ENCODE measurements at regions not wholly inside any gene's neighbourhood (a gene's known extent, or its start where the extent isn't known, plus 50 kb on each side); places are given as distances from the start of the nearest gene placed in this dataset.
"Not testable (repeated sequence)": the region's sequence is repeated elsewhere in the genome, so short reads cannot be mapped to it uniquely, and the experiment has no call there.

DNA sequence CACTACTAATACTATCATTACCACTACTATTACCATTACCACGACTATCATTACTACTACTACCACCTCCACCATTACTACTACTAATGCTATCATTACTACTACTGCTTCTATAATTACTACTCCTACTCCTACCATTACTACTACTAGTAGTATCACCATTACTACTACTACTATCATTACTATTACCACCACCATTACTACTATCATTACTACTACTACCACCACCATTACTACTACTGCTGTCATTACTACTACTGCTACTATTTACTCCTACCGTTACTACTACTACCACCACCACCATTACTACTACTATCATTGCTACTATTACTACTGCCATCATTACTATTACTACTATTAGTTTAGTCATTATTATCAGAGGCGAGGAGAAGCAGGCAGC, 140.9 kb upstream of the KCNJ15 start:
- no peaks in the 10 kb centered on the region for H3K4me1 Mint-ChIP-seq
- no peak overlapping the region for H3K4me3 Mint-ChIP-seq
- H3K27me3 Mint-ChIP-seq = no peaks in the 10 kb centered on the region
- no peaks in the 10 kb centered on the region for H3K36me3 Mint-ChIP-seq
- no peak for ATAC-seq
- no peak overlapping the region for H3K27ac Mint-ChIP-seq
- H3K9me3 Mint-ChIP-seq = peaks cover 9% of the 10 kb centered on the region

GRCh38 chr21:38119793-38120192, 137.0 kb upstream of the KCNJ15 start:
- H3K4me1 Mint-ChIP-seq = no peaks in the 10 kb centered on the region
- H3K27ac Mint-ChIP-seq = no peak overlapping the region

GRCh38 chr21:38120679-38120983, 136.2 kb upstream of the KCNJ15 start:
- not testable (repeated sequence) for ATAC-seq, H3K4me1 Mint-ChIP-seq, H3K36me3 Mint-ChIP-seq, H3K27ac Mint-ChIP-seq, H3K4me3 Mint-ChIP-seq, H3K27me3 Mint-ChIP-seq
- peaks cover 12% of the 10 kb centered on the region for H3K9me3 Mint-ChIP-seq

More at GRCh38 chr21:38119793-38120192, 137.0 kb upstream of the KCNJ15 start:
- H3K36me3 Mint-ChIP-seq = no peaks in the 10 kb centered on the region
- peaks cover 13% of the 10 kb centered on the region for H3K9me3 Mint-ChIP-seq
- ATAC-seq = no peak
- no peaks in the 10 kb centered on the region for H3K27me3 Mint-ChIP-seq
- no peak overlapping the region for H3K4me3 Mint-ChIP-seq

- Mint-ChIP-seq H3K36me3 (no peaks in the 10 kb centered on the region), H3K4me1 (no peaks in the 10 kb centered on the region), H3K4me3 (no peak overlapping the region), H3K27me3 (no peaks in the 10 kb centered on the region), H3K27ac (no peak overlapping the region), H3K9me3 (peaks cover 8% of the 10 kb centered on the region)
- ATAC-seq = no peak
These were observed 135.6 kb upstream of the KCNJ15 start for GRCh38 chr21:38120984-38121855.

GRCh38 chr21:38121888-38122720, 134.7 kb upstream of the KCNJ15 start:
- Mint-ChIP-seq H3K4me3 (no peak overlapping the region), H3K4me1 (no peaks in the 10 kb centered on the region), H3K27me3 (no peaks in the 10 kb centered on the region), H3K27ac (no peak overlapping the region), H3K9me3 (peaks cover 8% of the 10 kb centered on the region), H3K36me3 (no peaks in the 10 kb centered on the region)
- no peak for ATAC-seq

DNA sequence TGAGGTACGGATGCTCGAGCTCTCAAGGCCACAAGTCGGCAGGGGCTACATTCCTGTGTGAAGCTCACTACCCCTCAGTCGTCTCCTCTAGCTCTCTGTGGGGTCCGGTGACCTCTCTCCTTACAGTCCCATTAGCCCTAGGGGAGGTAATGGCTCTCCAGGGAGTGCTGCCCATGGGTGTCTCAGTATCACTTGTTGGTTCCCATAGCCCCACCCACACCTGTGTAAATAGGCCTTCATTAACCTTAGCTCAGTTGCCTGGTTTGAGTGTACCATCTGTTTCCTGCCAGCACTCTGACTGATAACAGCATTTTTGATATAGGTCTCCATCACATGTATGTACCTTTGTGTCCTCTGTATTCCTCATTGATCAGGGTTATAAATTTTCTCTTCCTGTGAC, 133.2 kb upstream of the KCNJ15 start:
- Mint-ChIP-seq H3K4me1 (no peaks in the 10 kb centered on the region), H3K36me3 (no peaks in the 10 kb centered on the region), H3K27ac (no peak overlapping the region), H3K27me3 (no peaks in the 10 kb centered on the region), H3K4me3 (no peak overlapping the region), H3K9me3 (peaks cover 8% of the 10 kb centered on the region)
- no peak for ATAC-seq

DNA sequence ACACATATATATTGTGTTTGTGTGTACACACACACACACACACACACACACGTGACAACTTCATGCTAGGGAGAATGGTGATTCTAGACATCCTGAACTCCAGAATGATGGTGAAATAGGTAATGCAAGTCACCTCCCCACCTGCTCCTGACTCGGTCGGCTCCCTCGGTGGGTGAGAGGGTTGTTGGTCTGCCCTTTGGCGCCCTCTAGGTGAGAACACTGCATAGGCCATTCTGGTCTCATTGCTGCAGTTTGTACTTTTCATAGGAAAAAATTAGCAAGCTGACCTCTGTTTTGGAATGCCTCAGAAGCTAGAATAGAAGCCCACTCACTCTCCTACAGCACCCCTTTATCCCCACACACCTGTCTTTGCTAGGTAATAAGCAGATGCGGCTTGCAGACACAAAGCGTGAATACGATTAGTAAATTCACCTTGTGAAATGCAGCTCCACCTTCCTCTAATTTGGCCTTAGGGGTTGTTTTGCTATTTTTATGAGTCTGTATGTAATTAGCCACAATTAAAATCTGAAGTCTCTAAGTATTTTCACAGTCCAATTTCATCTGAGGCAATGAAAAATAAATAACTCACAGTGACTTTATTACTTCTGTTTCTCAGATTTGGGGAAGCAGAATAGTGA, 130.0 kb upstream of the KCNJ15 start:
- Mint-ChIP-seq H3K4me1 (no peaks in the 10 kb centered on the region), H3K9me3 (peaks cover 2% of the 10 kb centered on the region), H3K27ac (no peak overlapping the region), H3K27me3 (peaks cover 11% of the 10 kb centered on the region), H3K36me3 (no peaks in the 10 kb centered on the region), H3K4me3 (no peak overlapping the region)
- ATAC-seq = peak; percentile 41

GRCh38 chr21:38129711-38130110, 127.1 kb upstream of the KCNJ15 start:
- H3K27ac Mint-ChIP-seq = no peak overlapping the region
- no peak overlapping the region for H3K4me3 Mint-ChIP-seq
- H3K4me1 Mint-ChIP-seq = no peaks in the 10 kb centered on the region
- H3K36me3 Mint-ChIP-seq = no peaks in the 10 kb centered on the region
- peaks cover 11% of the 10 kb centered on the region for H3K27me3 Mint-ChIP-seq
- H3K9me3 Mint-ChIP-seq = no peaks in the 10 kb centered on the region
- ATAC-seq = no peak

GRCh38 chr21:38133240-38133639, 123.6 kb upstream of the KCNJ15 start:
- Mint-ChIP-seq H3K9me3 (no peaks in the 10 kb centered on the region), H3K4me3 (no peak overlapping the region), H3K27me3 (peaks cover 11% of the 10 kb centered on the region), H3K4me1 (no peaks in the 10 kb centered on the region), H3K27ac (no peak overlapping the region), H3K36me3 (no peaks in the 10 kb centered on the region)
- no peak for ATAC-seq

DNA sequence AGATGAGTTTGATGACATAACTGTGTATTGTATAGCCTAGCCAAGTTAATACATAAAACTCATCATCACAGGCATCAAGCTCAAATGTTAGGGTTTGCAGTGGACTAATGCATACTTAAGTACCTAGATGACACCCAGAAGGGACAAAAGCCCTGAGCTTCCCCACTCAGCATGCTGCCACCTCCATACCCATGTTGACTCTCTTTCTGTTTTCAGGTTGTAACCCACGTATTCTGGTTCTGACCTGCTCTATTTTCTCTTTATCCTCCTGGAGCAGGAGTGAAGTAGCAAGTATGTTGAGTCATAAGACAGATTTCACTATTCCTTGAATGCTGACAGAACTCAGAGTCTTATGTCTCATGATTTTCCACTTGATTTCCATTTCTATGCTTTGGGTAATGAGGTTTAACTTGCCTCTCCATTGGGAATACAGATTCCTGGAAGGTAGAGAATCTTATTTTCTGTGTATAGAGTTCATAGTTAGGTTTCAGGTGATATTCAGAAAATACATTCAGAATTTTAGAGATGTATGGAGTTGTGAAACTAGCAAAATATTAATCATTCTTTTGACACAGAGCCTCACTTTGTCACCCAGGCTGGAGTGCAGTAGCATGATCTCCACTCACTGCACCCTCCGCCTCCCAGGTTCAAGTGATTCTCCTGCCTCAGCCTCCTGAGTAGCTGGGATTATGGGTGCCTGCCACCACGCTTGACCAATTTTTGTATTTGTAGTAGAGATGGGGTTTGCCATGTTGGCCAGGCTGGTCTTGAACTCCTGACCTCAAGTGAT, 122.5 kb upstream of the KCNJ15 start:
- no peak overlapping the region for H3K27ac Mint-ChIP-seq
- peaks cover 11% of the 10 kb centered on the region for H3K27me3 Mint-ChIP-seq
- no peaks in the 10 kb centered on the region for H3K4me1 Mint-ChIP-seq
- no peak for ATAC-seq
- H3K9me3 Mint-ChIP-seq = no peaks in the 10 kb centered on the region
- H3K36me3 Mint-ChIP-seq = no peaks in the 10 kb centered on the region
- H3K4me3 Mint-ChIP-seq = no peak overlapping the region

GRCh38 chr21:38136201-38136600, 120.6 kb upstream of the KCNJ15 start:
- H3K36me3 Mint-ChIP-seq = no peaks in the 10 kb centered on the region
- H3K27ac Mint-ChIP-seq = no peak overlapping the region
- H3K27me3 Mint-ChIP-seq = no peaks in the 10 kb centered on the region
- H3K4me1 Mint-ChIP-seq = no peaks in the 10 kb centered on the region
- H3K9me3 Mint-ChIP-seq = no peaks in the 10 kb centered on the region
- H3K4me3 Mint-ChIP-seq = no peak overlapping the region
- no peak for ATAC-seq

- H3K4me3 Mint-ChIP-seq = no peak overlapping the region
- H3K27ac Mint-ChIP-seq = no peak overlapping the region
- H3K4me1 Mint-ChIP-seq = no peaks in the 10 kb centered on the region
- peaks cover 7% of the 10 kb centered on the region for H3K9me3 Mint-ChIP-seq
- ATAC-seq = no peak
- H3K27me3 Mint-ChIP-seq = no peaks in the 10 kb centered on the region
- H3K36me3 Mint-ChIP-seq = no peaks in the 10 kb centered on the region
These were observed 117.2 kb upstream of the KCNJ15 start for GRCh38 chr21:38139380-38140168.

DNA sequence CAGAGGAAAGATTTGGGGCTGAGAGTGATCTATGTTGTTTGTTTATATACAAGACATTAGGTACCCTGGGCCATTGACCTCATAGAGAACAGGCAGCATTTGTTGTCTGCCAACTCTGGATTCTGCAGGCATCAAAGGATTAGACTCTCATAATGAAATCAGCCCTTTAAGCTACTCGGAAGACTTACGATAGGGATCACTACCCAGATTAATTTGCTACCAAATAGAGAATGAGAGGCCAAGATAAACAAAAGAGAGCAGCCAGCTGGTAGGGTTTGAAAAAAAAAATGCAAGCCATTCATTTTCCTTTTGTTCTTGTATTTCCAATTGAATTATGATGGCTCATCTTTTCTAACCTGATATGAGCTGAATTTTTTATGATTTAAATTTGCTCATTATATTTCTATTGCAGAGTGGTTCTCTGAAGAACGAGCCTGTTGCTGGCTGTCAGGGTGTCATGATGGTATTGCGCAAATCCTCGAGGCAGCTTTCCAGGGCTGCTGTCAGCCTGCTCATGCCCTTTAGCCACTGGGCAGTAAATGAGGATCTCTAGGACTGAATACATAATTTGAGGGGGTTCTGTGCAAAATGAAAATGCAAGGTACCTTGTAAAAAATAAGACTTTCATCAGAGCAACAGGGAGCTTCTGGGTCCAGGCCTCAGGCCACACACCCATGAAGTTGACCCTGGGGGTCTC, 116.4 kb upstream of the KCNJ15 start:
- ATAC-seq = no peak
- H3K4me3 Mint-ChIP-seq = no peak overlapping the region
- H3K27me3 Mint-ChIP-seq = no peaks in the 10 kb centered on the region
- H3K36me3 Mint-ChIP-seq = no peaks in the 10 kb centered on the region
- H3K27ac Mint-ChIP-seq = no peak overlapping the region
- no peaks in the 10 kb centered on the region for H3K4me1 Mint-ChIP-seq
- H3K9me3 Mint-ChIP-seq = peaks cover 11% of the 10 kb centered on the region

DNA sequence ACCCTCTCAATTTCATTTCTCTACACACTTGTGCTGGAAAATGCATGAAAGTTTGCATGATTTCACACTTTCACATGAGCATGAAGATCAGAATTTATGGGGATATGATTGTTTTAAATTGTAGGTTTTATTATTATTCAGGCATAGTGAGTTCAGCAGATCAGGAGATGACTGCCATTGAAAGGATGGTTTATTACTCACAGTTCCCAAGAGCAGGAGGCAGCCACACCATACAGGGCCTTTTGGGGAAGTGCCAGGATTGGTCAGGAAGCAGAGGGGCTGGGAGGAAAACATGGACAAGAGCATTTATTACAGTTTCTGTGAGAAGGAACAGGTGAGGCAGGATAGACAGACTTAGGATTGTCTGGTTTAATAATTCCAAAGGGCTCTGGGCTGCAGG, 114.6 kb upstream of the KCNJ15 start:
- peaks cover 14% of the 10 kb centered on the region for H3K9me3 Mint-ChIP-seq
- H3K4me3 Mint-ChIP-seq = no peak overlapping the region
- H3K4me1 Mint-ChIP-seq = no peaks in the 10 kb centered on the region
- ATAC-seq = no peak
- H3K36me3 Mint-ChIP-seq = no peaks in the 10 kb centered on the region
- H3K27ac Mint-ChIP-seq = no peak overlapping the region
- no peaks in the 10 kb centered on the region for H3K27me3 Mint-ChIP-seq

Measured in stimulated activated memory B cell treated with anti-CD40 and anti-IgM and Interleukin-4, amounts not matched to agents 10 μg/mL and 1 μg/mL and 100 μg/mL, for 72 hours (primary cell).